Lower leg skin (tissue), 4 donors: ENCODE measurements at regions not wholly inside any gene's neighbourhood (a gene's known extent, or its start where the extent isn't known, plus 50 kb on each side); places are given as distances from the start of the nearest gene placed in this dataset.

Experiments
- DNase-seq, 2 donors: peaks; one replicate each; pipeline ENCODE4 v3.0.0-alpha.2; 2019; ENCODE audit warnings: low spot score in 2 of 2
- H3K4me3 ChIP-seq: fragments of 200-600 bp; sonication (generic); 2 replicates; pipeline ENCODE4 v1.5.1; 2017; ENCODE audit warnings: mild to moderate bottlenecking, low read depth; ENCODE audit not compliant: poor library complexity, severe bottlenecking
- POLR2A ChIP-seq, 2 donors: fragments of 450-650 bp; IDR thresholded peaks; one replicate each; pipeline ENCODE4 v1.6.1; 2016 to 2017; ENCODE audit warnings: antibody characterized with exemption in 2 of 2, mild to moderate bottlenecking in 1 of 2, moderate library complexity in 1 of 2
- WGBS, 2 donors: methylation state at CpG; one replicate each; pipeline ENCODE4 v1.1.5; 2018; 5-methylcytosine and 5-hydroxymethylcytosine counted together
- intact Hi-C: fragments of 100-400 bp; cut with DNase I; formaldehyde crosslinking; loops from one replicate; pipeline ENCODE4 v1.15.0; 2023; ENCODE audit warnings: low total_unique reads
- TF ChIP-seq, protein P1 (sequence below), 3 donors: fragments of 450-650 bp; IDR thresholded peaks; one replicate each; pipeline ENCODE4 v1.5.1; 2016; ENCODE audit warnings: antibody characterized with exemption in 3 of 3, mild to moderate bottlenecking in 3 of 3, moderate library complexity in 2 of 3

DNA sequence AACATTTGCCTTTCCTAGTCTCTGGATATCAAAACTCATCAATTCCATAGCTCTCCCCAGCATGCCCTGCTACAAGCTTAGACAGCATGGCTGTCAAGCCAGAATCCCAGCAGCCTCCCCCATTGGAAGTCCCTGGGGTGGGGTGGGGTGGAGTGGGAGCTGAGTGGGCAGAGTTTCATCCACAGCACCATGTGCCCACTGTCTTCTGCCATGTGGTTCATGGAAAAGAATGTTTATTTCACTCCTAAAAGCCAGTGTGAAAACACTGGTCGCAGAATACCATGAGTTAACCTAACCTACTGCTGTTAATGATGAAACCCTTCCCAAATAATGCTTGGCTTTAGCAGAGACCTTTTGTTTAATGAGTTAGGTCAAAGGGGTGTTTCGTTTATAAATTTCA lies 80.2 kb upstream of the KIRREL3 start:
- TF ChIP-seq, protein P1, sequence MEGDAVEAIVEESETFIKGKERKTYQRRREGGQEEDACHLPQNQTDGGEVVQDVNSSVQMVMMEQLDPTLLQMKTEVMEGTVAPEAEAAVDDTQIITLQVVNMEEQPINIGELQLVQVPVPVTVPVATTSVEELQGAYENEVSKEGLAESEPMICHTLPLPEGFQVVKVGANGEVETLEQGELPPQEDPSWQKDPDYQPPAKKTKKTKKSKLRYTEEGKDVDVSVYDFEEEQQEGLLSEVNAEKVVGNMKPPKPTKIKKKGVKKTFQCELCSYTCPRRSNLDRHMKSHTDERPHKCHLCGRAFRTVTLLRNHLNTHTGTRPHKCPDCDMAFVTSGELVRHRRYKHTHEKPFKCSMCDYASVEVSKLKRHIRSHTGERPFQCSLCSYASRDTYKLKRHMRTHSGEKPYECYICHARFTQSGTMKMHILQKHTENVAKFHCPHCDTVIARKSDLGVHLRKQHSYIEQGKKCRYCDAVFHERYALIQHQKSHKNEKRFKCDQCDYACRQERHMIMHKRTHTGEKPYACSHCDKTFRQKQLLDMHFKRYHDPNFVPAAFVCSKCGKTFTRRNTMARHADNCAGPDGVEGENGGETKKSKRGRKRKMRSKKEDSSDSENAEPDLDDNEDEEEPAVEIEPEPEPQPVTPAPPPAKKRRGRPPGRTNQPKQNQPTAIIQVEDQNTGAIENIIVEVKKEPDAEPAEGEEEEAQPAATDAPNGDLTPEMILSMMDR (IDR thresholded peaks at IDR 0.05): no peak
- TF ChIP-seq POLR2A (IDR thresholded peaks at IDR 0.05): no peak
- 61 to 68% methylated on average over 2 of the region's 2 CpGs for WGBS, 2 donors
- DNase-seq: no peak
- intact Hi-C loops: no loop called here
- no peak overlapping the region for H3K4me3 ChIP-seq

DNA sequence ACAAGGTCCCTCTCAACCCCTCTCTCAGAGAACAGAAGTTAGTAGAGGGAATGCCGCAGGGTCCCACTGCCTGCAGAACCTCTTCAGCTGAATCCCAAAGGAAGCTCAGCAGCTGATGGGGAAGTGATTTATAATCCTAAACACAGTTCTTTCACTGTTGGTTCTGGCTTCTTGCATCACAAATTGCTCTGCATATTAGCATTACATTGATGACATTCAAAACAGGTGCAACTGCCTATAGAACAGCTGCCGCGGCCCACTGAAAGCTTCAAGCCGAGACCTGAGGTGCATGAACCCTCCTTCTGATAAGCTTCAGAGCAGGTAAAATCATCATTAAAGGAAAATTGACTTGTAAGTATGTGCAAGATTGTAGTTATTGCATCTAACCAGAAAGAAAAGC lies 75.2 kb upstream of the KIRREL3 start:
- WGBS, 2 donors: 93 to 96% methylated on average over 4 of the region's 4 CpGs
- TF ChIP-seq, protein P1 (IDR thresholded peaks at IDR 0.05): no peak
- no peak for TF ChIP-seq POLR2A (IDR thresholded peaks at IDR 0.05)

DNA sequence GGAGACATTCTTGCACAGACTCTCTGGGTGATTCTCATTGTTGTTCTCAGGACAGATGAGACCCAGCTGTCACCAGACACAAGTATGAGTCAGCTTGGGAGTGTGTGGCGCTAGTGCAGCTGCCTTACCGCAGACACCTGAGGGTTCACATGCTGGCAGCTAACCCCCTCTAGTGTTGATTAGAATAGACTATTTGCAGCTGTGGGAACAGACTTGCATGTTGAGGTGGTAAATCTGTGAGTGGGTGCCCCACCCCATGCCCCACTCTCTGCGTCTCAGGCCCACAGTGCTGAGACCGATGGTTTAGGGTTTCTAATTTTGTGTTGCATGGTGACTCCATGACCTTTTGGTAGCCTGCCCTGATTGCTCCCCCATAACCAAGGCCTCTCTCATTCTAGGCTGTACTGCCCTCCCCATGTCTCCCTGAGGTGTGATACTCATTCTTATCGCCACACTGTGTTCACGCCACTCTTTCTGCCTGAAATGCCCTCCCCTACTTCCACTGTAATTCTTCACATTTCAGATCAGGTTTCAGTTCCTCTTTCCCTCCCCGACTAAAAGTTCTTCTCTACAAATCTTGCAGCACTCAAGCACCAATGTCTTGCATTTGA lies 73.7 kb upstream of the KIRREL3 start:
- WGBS, 2 donors: 40 to 56% methylated on average over 7 of the region's 7 CpGs
- no peak for TF ChIP-seq POLR2A (IDR thresholded peaks at IDR 0.05)
- TF ChIP-seq, protein P1 (IDR thresholded peaks at IDR 0.05): no peak
- intact Hi-C loops: no loop called here
- no peak for DNase-seq
- H3K4me3 ChIP-seq: no peak overlapping the region

More for the DNA sequence above, 75.2 kb upstream of the KIRREL3 start:
- no peak for DNase-seq
- intact Hi-C loops: no loop called here
- no peak overlapping the region for H3K4me3 ChIP-seq

DNA sequence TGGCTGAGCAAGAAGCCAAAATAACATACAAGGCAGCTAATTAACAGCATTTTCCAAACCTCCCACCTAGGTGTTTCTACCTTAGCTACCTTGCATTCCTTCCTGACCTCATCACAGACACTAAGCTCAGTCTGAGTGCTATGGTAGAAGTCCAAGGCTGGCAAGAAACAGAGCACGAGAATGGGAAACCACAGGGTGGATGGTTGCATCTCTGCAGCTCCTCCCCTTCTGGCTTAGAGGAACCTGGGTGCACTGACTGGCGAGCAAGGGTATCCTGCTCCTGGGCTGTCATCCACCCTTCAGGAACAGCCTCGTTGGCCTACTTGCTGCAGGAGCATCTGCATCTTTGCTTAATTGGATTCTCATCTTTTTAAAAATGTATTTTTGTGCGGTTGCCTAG lies 73.1 kb upstream of the KIRREL3 start:
- WGBS, 2 donors: 45 to 59% methylated on average over 4 of the region's 4 CpGs
- DNase-seq: no peak
- no peak for TF ChIP-seq POLR2A (IDR thresholded peaks at IDR 0.05)
- TF ChIP-seq, protein P1 (IDR thresholded peaks at IDR 0.05): no peak
- no peak overlapping the region for H3K4me3 ChIP-seq
- intact Hi-C loops: no loop called here

DNA sequence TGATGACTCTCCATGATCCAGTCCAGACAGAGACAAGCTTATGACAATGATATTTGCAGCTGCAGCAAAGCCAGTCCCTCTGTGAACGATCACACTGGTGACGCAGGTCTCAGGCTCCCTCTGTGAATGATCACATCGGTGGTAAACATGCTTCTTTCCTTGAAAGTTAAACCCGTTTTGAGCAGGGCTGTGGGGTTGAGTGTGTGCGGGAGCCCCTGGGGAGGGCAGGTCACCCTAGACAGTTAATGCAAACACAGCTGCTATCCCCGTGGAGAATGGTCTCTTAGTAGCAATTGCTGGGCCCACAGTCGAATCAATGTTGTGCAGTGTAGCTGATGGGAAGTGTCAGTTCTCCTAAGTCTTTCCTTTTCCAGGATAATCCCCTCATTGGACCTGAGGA lies 71.0 kb upstream of the KIRREL3 start:
- TF ChIP-seq, protein P1 (IDR thresholded peaks at IDR 0.05): no peak
- TF ChIP-seq POLR2A (IDR thresholded peaks at IDR 0.05): no peak
- no peak for DNase-seq
- intact Hi-C loops: no loop called here
- no peak overlapping the region for H3K4me3 ChIP-seq
- WGBS, 2 donors: 78 to 81% methylated on average over 7 of the region's 7 CpGs

DNA sequence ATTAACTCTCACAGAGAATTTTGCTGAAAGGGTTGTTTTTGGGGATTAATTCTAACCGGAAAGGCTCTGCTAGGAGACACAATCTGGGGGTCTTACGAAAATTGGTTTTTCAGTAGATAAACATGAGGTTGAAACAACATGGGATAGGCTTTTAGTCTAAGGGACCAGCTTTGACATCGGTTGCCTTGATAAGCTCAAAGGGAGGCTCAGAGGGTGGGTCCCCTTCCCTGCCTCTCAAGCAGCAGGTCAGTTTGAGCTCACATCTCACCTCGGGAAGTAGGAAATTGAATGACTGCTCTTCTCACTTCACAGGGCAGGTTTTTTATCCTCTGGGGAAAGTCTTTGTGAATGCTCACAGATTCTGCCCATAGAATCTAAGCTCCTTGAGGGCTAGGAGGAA lies 70.2 kb upstream of the KIRREL3 start:
- TF ChIP-seq, protein P1 (IDR thresholded peaks at IDR 0.05): no peak
- no peak for TF ChIP-seq POLR2A (IDR thresholded peaks at IDR 0.05)
- intact Hi-C loops: no loop called here
- no peak for DNase-seq
- WGBS, 2 donors: 78 to 85% methylated on average over 4 of the region's 4 CpGs
- no peak overlapping the region for H3K4me3 ChIP-seq
